Calu3 (cell line): ENCODE measurements at regions not wholly inside any gene's neighbourhood (a gene's known extent, or its start where the extent isn't known, plus 50 kb on each side); places are given as distances from the start of the nearest gene placed in this dataset.

Experiments used
- BruUV-seq: library from RNA; stranded (reverse); fragments of 400-500 nt; replicated peaks from 2 replicates; lab custom pipeline; 2021; lab: Mats Ljungman, UMichigan
- CTCF ChIA-PET: fragments of 300-600 bp; sonication (Branson Sonifier 250); formaldehyde crosslinking; loops from one replicate; lab custom pipeline; 2022; ENCODE audit warnings: antibody characterized with exemption; lab: Charles Lee
- DNase-seq: peaks from one replicate; pipeline ENCODE4 v3.0.0; 2022
- H3K27ac Mint-ChIP-seq: one replicate; pipeline ENCODE4 v1.8.0; 2022; ENCODE audit warnings: mixed read lengths; ENCODE audit not compliant: unreplicated experiment
- H3K27me3 Mint-ChIP-seq: one replicate; pipeline ENCODE4 v1.8.0; 2022; ENCODE audit warnings: mixed read lengths; ENCODE audit not compliant: unreplicated experiment
- H3K36me3 Mint-ChIP-seq: one replicate; pipeline ENCODE4 v1.8.0; 2022; ENCODE audit warnings: mild to moderate bottlenecking, moderate library complexity, mixed read lengths; ENCODE audit not compliant: insufficient read depth, unreplicated experiment
- H3K4me1 Mint-ChIP-seq: one replicate; pipeline ENCODE4 v1.8.0; 2022; ENCODE audit warnings: mild to moderate bottlenecking, low read depth, mixed read lengths; ENCODE audit not compliant: unreplicated experiment
- H3K4me3 Mint-ChIP-seq: one replicate; pipeline ENCODE4 v1.8.0; 2022; ENCODE audit warnings: mild to moderate bottlenecking, low read depth, moderate library complexity, mixed read lengths; ENCODE audit not compliant: unreplicated experiment
- H3K9me3 Mint-ChIP-seq: one replicate; pipeline ENCODE4 v1.8.0; 2022; ENCODE audit warnings: low read depth, mixed read lengths; ENCODE audit not compliant: unreplicated experiment
- CTCF ChIP-seq: fragments of 200-600 bp; IDR thresholded peaks from one replicate; pipeline ENCODE4 v1.8.0; 2022; ENCODE audit warnings: antibody characterized with exemption; ENCODE audit not compliant: unreplicated experiment
- intact Hi-C: fragments of 100-400 bp; cut with micrococcal nuclease; formaldehyde crosslinking; loops from one replicate; pipeline ENCODE4 v1.10.0; 2022; ENCODE audit not compliant: unreplicated experiment

- H3K9me3 Mint-ChIP-seq, result peaks cover 3% of the 10 kb centered on the region
- TF ChIP-seq CTCF, result no peak
- CTCF ChIA-PET, result no interaction called here
- no peaks in the 10 kb centered on the region for H3K27me3 Mint-ChIP-seq
- no peak overlapping the region for H3K4me3 Mint-ChIP-seq
- peaks cover 4% of the 10 kb centered on the region for H3K36me3 Mint-ChIP-seq
- no peak overlapping the region for H3K27ac Mint-ChIP-seq
- intact Hi-C loops, result no loop called here
- DNase-seq, result no peak
- peaks cover 29% of the 10 kb centered on the region for H3K4me1 Mint-ChIP-seq
- no TSS peak for BruUV-seq
Measured at GRCh38 chr10:9823268-9823930, 1194.3 kb upstream of the CELF2 start.

GRCh38 chr10:9824631-9825071 is 1193.0 kb upstream of the CELF2 start:
- Mint-ChIP-seq H3K36me3 (peaks cover 9% of the 10 kb centered on the region), H3K4me1 (peaks cover 29% of the 10 kb centered on the region), H3K9me3 (peaks cover 3% of the 10 kb centered on the region), H3K27me3 (no peaks in the 10 kb centered on the region), H3K4me3 (peak overlapping the region; percentile 59), H3K27ac (peak overlapping the region; percentile 94)
- CTCF ChIA-PET, result no interaction called here
- peak; percentile 55 for DNase-seq
- BruUV-seq, result no TSS peak
- no peak for TF ChIP-seq CTCF
- intact Hi-C loops, result no loop called here

GRCh38 chr10:9825491-9826018 is 1192.1 kb upstream of the CELF2 start:
- TF ChIP-seq CTCF, result no peak
- Mint-ChIP-seq H3K27me3 (no peaks in the 10 kb centered on the region), H3K4me1 (peaks cover 29% of the 10 kb centered on the region), H3K27ac (peak overlapping the region; percentile 94), H3K9me3 (peaks cover 3% of the 10 kb centered on the region), H3K4me3 (no peak overlapping the region), H3K36me3 (peaks cover 9% of the 10 kb centered on the region)
- BruUV-seq, result no TSS peak
- intact Hi-C loops, result no loop called here
- peak; percentile 66 for DNase-seq
- CTCF ChIA-PET, result no interaction called here

- CTCF ChIA-PET, result no interaction called here
- TF ChIP-seq CTCF, result no peak
- intact Hi-C loops, result no loop called here
- peaks cover 29% of the 10 kb centered on the region for H3K4me1 Mint-ChIP-seq
- H3K9me3 Mint-ChIP-seq, result peaks cover 3% of the 10 kb centered on the region
- no TSS peak for BruUV-seq
- no peak overlapping the region for H3K4me3 Mint-ChIP-seq
- peaks cover 9% of the 10 kb centered on the region for H3K36me3 Mint-ChIP-seq
- H3K27me3 Mint-ChIP-seq, result no peaks in the 10 kb centered on the region
- DNase-seq, result no peak
- no peak overlapping the region for H3K27ac Mint-ChIP-seq
Measured at GRCh38 chr10:9828110-9828509, 1189.6 kb upstream of the CELF2 start.
